ENCODE measurements at regions not wholly inside any gene's neighbourhood (a gene's known extent, or its start where the extent isn't known, plus 50 kb on each side); places are given as distances from the start of the nearest gene placed in this dataset.

GRCh38 chr2:120403676-120404075 lies 57.7 kb downstream of the INHBB start:
- no peak for TF ChIP-seq ZNF274 (IDR thresholded peaks at IDR 0.05; ENCODE audit: borderline replicate concordance, extremely low read depth, low read length)
- TF ChIP-seq, protein P1, sequence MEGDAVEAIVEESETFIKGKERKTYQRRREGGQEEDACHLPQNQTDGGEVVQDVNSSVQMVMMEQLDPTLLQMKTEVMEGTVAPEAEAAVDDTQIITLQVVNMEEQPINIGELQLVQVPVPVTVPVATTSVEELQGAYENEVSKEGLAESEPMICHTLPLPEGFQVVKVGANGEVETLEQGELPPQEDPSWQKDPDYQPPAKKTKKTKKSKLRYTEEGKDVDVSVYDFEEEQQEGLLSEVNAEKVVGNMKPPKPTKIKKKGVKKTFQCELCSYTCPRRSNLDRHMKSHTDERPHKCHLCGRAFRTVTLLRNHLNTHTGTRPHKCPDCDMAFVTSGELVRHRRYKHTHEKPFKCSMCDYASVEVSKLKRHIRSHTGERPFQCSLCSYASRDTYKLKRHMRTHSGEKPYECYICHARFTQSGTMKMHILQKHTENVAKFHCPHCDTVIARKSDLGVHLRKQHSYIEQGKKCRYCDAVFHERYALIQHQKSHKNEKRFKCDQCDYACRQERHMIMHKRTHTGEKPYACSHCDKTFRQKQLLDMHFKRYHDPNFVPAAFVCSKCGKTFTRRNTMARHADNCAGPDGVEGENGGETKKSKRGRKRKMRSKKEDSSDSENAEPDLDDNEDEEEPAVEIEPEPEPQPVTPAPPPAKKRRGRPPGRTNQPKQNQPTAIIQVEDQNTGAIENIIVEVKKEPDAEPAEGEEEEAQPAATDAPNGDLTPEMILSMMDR (IDR thresholded peaks at IDR 0.05; ENCODE audit: control extremely low read depth in 1 of 3, insufficient read depth in 1 of 3, low read depth in 1 of 3, low read length in 3 of 3): no peak
- no peak for TF ChIP-seq HDAC2 (IDR thresholded peaks at IDR 0.05; ENCODE audit: borderline replicate concordance in 1 of 2, low read depth in 2 of 2, low read length in 2 of 2)
- no peak for TF ChIP-seq GTF2F1 (IDR thresholded peaks at IDR 0.05; ENCODE audit: borderline replicate concordance, low read depth, low read length)
- TF ChIP-seq SP1 (IDR thresholded peaks at IDR 0.05; ENCODE audit: low read depth, low read length): no peak
- no peak for TF ChIP-seq CEBPB (IDR thresholded peaks at IDR 0.05; ENCODE audit: low read depth, low read length)
- no peak for TF ChIP-seq SUZ12 (IDR thresholded peaks at IDR 0.05; ENCODE audit: low read length)
- no peak for TF ChIP-seq CHD7 (IDR thresholded peaks at IDR 0.05; ENCODE audit: insufficient replicate concordance, low read length)
- TF ChIP-seq GABPA (IDR thresholded peaks at IDR 0.05; ENCODE audit: borderline replicate concordance, insufficient read depth, low read length): no peak
- TF ChIP-seq YY1 (IDR thresholded peaks at IDR 0.05; ENCODE audit: low read depth, low read length): no peak
- no peak for TF ChIP-seq SIX5 (IDR thresholded peaks at IDR 0.05; ENCODE audit: low read depth, low read length)
- TF ChIP-seq BCL11A (IDR thresholded peaks at IDR 0.05; ENCODE audit: low read depth in 2 of 2, low read length in 2 of 2): no peak
- TF ChIP-seq POLR2AphosphoS5 (IDR thresholded peaks at IDR 0.05; ENCODE audit: low read depth, low read length): no peak
- TF ChIP-seq CREB1 (IDR thresholded peaks at IDR 0.05): no peak
